Endothelial cell of umbilical vein (primary cell): ENCODE measurements at regions not wholly inside any gene's neighbourhood (a gene's known extent, or its start where the extent isn't known, plus 50 kb on each side); places are given as distances from the start of the nearest gene placed in this dataset.

Experiments used
- BruUV-seq: library from RNA; stranded (reverse); fragments of 400-500 nt; replicated peaks from 2 replicates; lab custom pipeline; 2021; lab: Mats Ljungman, UMichigan
- CTCF ChIA-PET: fragments of 300-600, 350-600 bp; sonication (Branson Sonifier 250); formaldehyde crosslinking; loops from one replicate; lab custom pipeline; 2021; ENCODE audit warnings: antibody characterized with exemption, inconsistent platforms; lab: Charles Lee
- POLR2A ChIA-PET: fragments of 300-600, 350-600 bp; sonication (Branson Sonifier 250); formaldehyde crosslinking; loops from one replicate; lab custom pipeline; 2021; ENCODE audit warnings: antibody characterized with exemption, inconsistent platforms; lab: Charles Lee
- DNase-seq: peaks from one replicate; pipeline ENCODE4 v3.0.0-alpha.2; 2011; ENCODE audit warnings: low read depth, low spot score
- FAIRE-seq: peaks from 2 replicates; lab custom pipeline; 2011; peaks lifted over from hg19 to GRCh38; lab: Jason Lieb, UNC
- H2AFZ ChIP-seq: 2 replicates; pipeline ENCODE4 v1.6.0; 2012; ENCODE audit warnings: low read depth, low read length, control low read depth, inconsistent platforms
- H3K27ac ChIP-seq: 2 replicates; pipeline ENCODE4 v1.5.1; 2011; ENCODE audit warnings: low read depth, mild to moderate bottlenecking, control low read depth, low read length, moderate library complexity; ENCODE audit not compliant: insufficient read depth
- H3K27me3 ChIP-seq, 2 experiments: 2 replicates each; pipeline versions ENCODE4 v1.6.0 to v1.6.1; 2011; ENCODE audit warnings: low read length in 2 of 2, mixed read lengths in 1 of 2; ENCODE audit not compliant: control insufficient read depth in 2 of 2, insufficient read depth in 2 of 2
- H3K36me3 ChIP-seq, 2 experiments: 2 replicates in 1 of 2; 3 replicates in 1 of 2; pipeline ENCODE4 v1.5.1; 2011; ENCODE audit warnings: low read length in 2 of 2, mild to moderate bottlenecking in 1 of 2, moderate library complexity in 1 of 2; ENCODE audit not compliant: control insufficient read depth in 2 of 2, insufficient read depth in 2 of 2; ENCODE audit errors: extremely low read depth in 1 of 2
- H3K4me1 ChIP-seq: 3 replicates; pipeline ENCODE4 v1.5.1; 2011; ENCODE audit warnings: mild to moderate bottlenecking, low read length; ENCODE audit not compliant: control insufficient read depth, insufficient read depth; ENCODE audit errors: extremely low read depth
- H3K4me2 ChIP-seq: 2 replicates; pipeline ENCODE4 v1.6.1; 2011; ENCODE audit warnings: low read length, control low read depth, mixed read lengths; ENCODE audit not compliant: insufficient read depth
- H3K4me3 ChIP-seq, 3 experiments: fragments of 200-600 bp in 1 of 3; sonication (generic), shearing (Covaris generic) in 1 of 3; replicated peaks in 1 of 3; 2 replicates each; pipeline ENCODE4 v1.5.1; 2011 to 2016; ENCODE audit warnings: control low read depth in 3 of 3, low read length in 3 of 3, mild to moderate bottlenecking in 2 of 3, inconsistent platforms in 1 of 3, low read depth in 1 of 3, moderate library complexity in 1 of 3; ENCODE audit not compliant: insufficient read depth in 1 of 3
- H3K79me2 ChIP-seq: 2 replicates; pipeline ENCODE4 v1.6.0; 2012; ENCODE audit warnings: low read length, inconsistent platforms; ENCODE audit not compliant: control insufficient read depth, insufficient read depth
- H3K9ac ChIP-seq: replicated peaks from 2 replicates; pipeline ENCODE3; 2011; ENCODE audit warnings: low read length, control low read depth; ENCODE audit not compliant: insufficient read depth; ENCODE audit errors: extremely low read depth
- H3K9me1 ChIP-seq: replicated peaks from 3 replicates; pipeline ENCODE4 v1.6.0; 2011; ENCODE audit warnings: mild to moderate bottlenecking, low read length; ENCODE audit not compliant: control insufficient read depth, insufficient read depth; ENCODE audit errors: extremely low read depth
- H3K9me3 ChIP-seq: replicated peaks from 2 replicates; pipeline ENCODE4 v1.5.1; 2012; ENCODE audit warnings: low read length, inconsistent platforms; ENCODE audit not compliant: control insufficient read depth, insufficient read depth
- H4K20me1 ChIP-seq: replicated peaks from 2 replicates; pipeline ENCODE3; 2011; ENCODE audit warnings: mild to moderate bottlenecking, low read length; ENCODE audit not compliant: control insufficient read depth, insufficient read depth; ENCODE audit errors: extremely low read depth
- EZH2 ChIP-seq: IDR thresholded peaks from 2 replicates; pipeline ENCODE4 v1.6.1; 2012; ENCODE audit warnings: borderline replicate concordance, low read depth, mild to moderate bottlenecking, moderate library complexity, low read length, inconsistent platforms; ENCODE audit not compliant: severe bottlenecking
- FOS ChIP-seq: IDR thresholded peaks from 2 replicates; pipeline ENCODE4 v1.6.1; 2011; ENCODE audit warnings: mild to moderate bottlenecking, low read length, moderate library complexity, borderline replicate concordance; ENCODE audit not compliant: insufficient read depth
- GATA2 ChIP-seq: IDR thresholded peaks from 2 replicates; pipeline ENCODE4 v1.7.0; 2011; ENCODE audit warnings: low read depth, mild to moderate bottlenecking, moderate library complexity, mixed read lengths, low read length; ENCODE audit not compliant: insufficient read length, insufficient read depth
- JUN ChIP-seq: IDR thresholded peaks from 2 replicates; pipeline ENCODE4 v1.6.1; 2011; ENCODE audit warnings: borderline replicate concordance, low read depth; ENCODE audit not compliant: insufficient read length, insufficient read depth
- MYC ChIP-seq: IDR thresholded peaks from one replicate; pipeline ENCODE4 v1.6.1; 2011; ENCODE audit warnings: mild to moderate bottlenecking, low read depth, low read length
- POLR2A ChIP-seq: IDR thresholded peaks from 2 replicates; pipeline ENCODE4 v1.6.1; 2012; ENCODE audit warnings: low read depth, mild to moderate bottlenecking, control low read depth, low read length
- POLR2AphosphoS5 ChIP-seq: IDR thresholded peaks from 2 replicates; pipeline ENCODE4 v1.6.1; 2012; ENCODE audit warnings: low read depth, mild to moderate bottlenecking, control low read depth, low read length, moderate library complexity; ENCODE audit not compliant: insufficient read depth
- dilution Hi-C: fragments of 300-500 bp; cut with MboI; formaldehyde crosslinking; loops from one replicate; pipeline ENCODE4 v1.15.0; 2019; ENCODE audit warnings: low sequenced_read_pairs; ENCODE audit not compliant: extremely low pct_ligation_motif_present
- intact Hi-C: fragments of 100-400 bp; cut with micrococcal nuclease; formaldehyde crosslinking; loops from one replicate; pipeline ENCODE4 v1.10.0; 2022
- TF ChIP-seq, protein P1 (sequence below): IDR thresholded peaks from 2 replicates; pipeline ENCODE4 v1.6.1; 2011; ENCODE audit not compliant: insufficient read depth, insufficient read length
- TF ChIP-seq, protein P2 (sequence below), 2 donors: IDR thresholded peaks; 1 replicate in 1 of 2; 2 replicates in 1 of 2; pipeline ENCODE4 v1.5.1; 2011; ENCODE audit warnings: low read length in 2 of 2, mild to moderate bottlenecking in 2 of 2, moderate library complexity in 2 of 2, control low read depth in 1 of 2, inconsistent platforms in 1 of 2, low read depth in 1 of 2; ENCODE audit not compliant: insufficient read depth in 1 of 2; ENCODE audit errors: extremely low read depth in 1 of 2

- Histone ChIP-seq H3K4me2 (no peak overlapping the region), H2AFZ (no peak overlapping the region), H3K79me2 (no peaks in the 10 kb centered on the region), H3K9ac (no peak overlapping the region), H3K4me1 (no peaks in the 10 kb centered on the region), H3K4me3 (no peak overlapping the region), H3K27me3 (no peaks in the 10 kb centered on the region), H3K36me3 (no peaks in the 10 kb centered on the region), H3K9me3 (no peaks in the 10 kb centered on the region), H3K9me1 (no peaks in the 10 kb centered on the region), H3K27ac (no peak overlapping the region), H4K20me1 (no peaks in the 10 kb centered on the region)
- ChIA-PET CTCF (interaction anchor here (0.8 to 2.8 kb wide), 4 partner anchors 14 to 141 kb away, joined by 3 to 10 read pairs (median 3); no protein-coding TSS in a partner anchor), POLR2A (no interaction called here)
- DNase-seq (no peak), FAIRE-seq (no peak)
- dilution Hi-C loops, result no loop called here
- no TSS peak for BruUV-seq
- intact Hi-C loops, result no loop called here
- no peak for TF ChIP-seq EZH2
- no peak for TF ChIP-seq POLR2AphosphoS5
- TF ChIP-seq POLR2A, result no peak
- TF ChIP-seq, protein P1, sequence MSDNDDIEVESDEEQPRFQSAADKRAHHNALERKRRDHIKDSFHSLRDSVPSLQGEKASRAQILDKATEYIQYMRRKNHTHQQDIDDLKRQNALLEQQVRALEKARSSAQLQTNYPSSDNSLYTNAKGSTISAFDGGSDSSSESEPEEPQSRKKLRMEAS, result no peak
- no peak for TF ChIP-seq FOS
- no peak for TF ChIP-seq MYC
- no peak for TF ChIP-seq JUN
Observed at GRCh38 chr1:93770640-93771039, 89.0 kb upstream of the BCAR3 start.

DNA sequence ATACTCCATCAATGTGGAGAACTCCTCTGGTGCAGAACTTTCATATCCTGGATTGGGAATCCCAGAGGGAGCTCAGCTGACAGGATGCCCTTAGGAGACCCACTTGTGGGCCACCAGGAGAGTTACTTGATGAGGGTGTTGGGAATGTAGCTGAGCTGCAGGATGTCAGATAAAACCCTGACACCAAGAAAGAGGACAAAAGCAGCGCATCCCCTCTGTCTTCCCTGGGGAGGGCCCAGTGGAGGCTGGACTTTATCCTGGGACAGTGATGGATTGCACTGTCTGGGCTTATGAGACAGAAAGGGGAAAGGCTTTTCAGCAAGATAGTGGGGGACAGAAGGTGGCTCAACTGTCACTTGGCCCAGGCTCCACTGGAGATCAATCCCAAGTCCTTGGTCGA, 88.1 kb upstream of the BCAR3 start:
- intact Hi-C loops, result no loop called here
- no peak for TF ChIP-seq MYC
- no peak for TF ChIP-seq POLR2A
- no peak for TF ChIP-seq GATA2
- TF ChIP-seq, protein P1, result no peak
- TF ChIP-seq EZH2, result no peak
- no peak for TF ChIP-seq FOS
- TF ChIP-seq, protein P2, sequence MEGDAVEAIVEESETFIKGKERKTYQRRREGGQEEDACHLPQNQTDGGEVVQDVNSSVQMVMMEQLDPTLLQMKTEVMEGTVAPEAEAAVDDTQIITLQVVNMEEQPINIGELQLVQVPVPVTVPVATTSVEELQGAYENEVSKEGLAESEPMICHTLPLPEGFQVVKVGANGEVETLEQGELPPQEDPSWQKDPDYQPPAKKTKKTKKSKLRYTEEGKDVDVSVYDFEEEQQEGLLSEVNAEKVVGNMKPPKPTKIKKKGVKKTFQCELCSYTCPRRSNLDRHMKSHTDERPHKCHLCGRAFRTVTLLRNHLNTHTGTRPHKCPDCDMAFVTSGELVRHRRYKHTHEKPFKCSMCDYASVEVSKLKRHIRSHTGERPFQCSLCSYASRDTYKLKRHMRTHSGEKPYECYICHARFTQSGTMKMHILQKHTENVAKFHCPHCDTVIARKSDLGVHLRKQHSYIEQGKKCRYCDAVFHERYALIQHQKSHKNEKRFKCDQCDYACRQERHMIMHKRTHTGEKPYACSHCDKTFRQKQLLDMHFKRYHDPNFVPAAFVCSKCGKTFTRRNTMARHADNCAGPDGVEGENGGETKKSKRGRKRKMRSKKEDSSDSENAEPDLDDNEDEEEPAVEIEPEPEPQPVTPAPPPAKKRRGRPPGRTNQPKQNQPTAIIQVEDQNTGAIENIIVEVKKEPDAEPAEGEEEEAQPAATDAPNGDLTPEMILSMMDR (IDR thresholded peaks at IDR 0.05; ENCODE audit: extremely low read depth in 1 of 2, insufficient read depth in 1 of 2, low read depth in 1 of 2, low read length in 2 of 2), result no peak
- Histone ChIP-seq H3K36me3 (no peaks in the 10 kb centered on the region), H3K9me1 (no peaks in the 10 kb centered on the region), H3K27ac (no peak overlapping the region), H3K9ac (no peak overlapping the region), H3K4me2 (no peak overlapping the region), H3K4me1 (no peaks in the 10 kb centered on the region), H2AFZ (no peak overlapping the region), H3K9me3 (no peaks in the 10 kb centered on the region), H3K27me3 (no peaks in the 10 kb centered on the region), H3K79me2 (no peaks in the 10 kb centered on the region), H4K20me1 (no peaks in the 10 kb centered on the region), H3K4me3 (no peak overlapping the region)
- FAIRE-seq (no peak), DNase-seq (no peak)
- ChIA-PET POLR2A (no interaction called here), CTCF (interaction anchor here (1.0 to 2.8 kb wide), 3 partner anchors 34 to 140 kb away, joined by 3 to 10 read pairs (median 3); no protein-coding TSS in a partner anchor)
- no TSS peak for BruUV-seq
- dilution Hi-C loops, result no loop called here
